WTC11 (cell line): ENCODE measurements at regions not wholly inside any gene's neighbourhood (a gene's known extent, or its start where the extent isn't known, plus 50 kb on each side); places are given as distances from the start of the nearest gene placed in this dataset.

Experiments
- ATAC-seq: fragments of 200-7000 bp; cut with Tn5 transposase; 2 replicates; pipeline ENCODE4 v1.10.0; 2021; ENCODE audit warnings: mild to moderate bottlenecking, moderate library complexity
- CTCF ChIA-PET: fragments of 300-600 bp; sonication (Branson Sonifier 250); formaldehyde crosslinking; loops from one replicate; lab custom pipeline; 2021; ENCODE audit warnings: antibody characterized with exemption; lab: Charles Lee
- POLR2A ChIA-PET: fragments of 350-600 bp; sonication (Branson Sonifier 250); formaldehyde crosslinking; loops from one replicate; lab custom pipeline; 2021; ENCODE audit warnings: antibody characterized with exemption; lab: Charles Lee
- DNase-seq: peaks from one replicate; pipeline ENCODE4 v3.0.0; 2021; ENCODE audit warnings: low spot score
- H3K27ac Mint-ChIP-seq: 2 replicates; pipeline ENCODE4 v1.8.0; 2021; ENCODE audit warnings: mixed read lengths
- H3K27me3 Mint-ChIP-seq: 2 replicates; pipeline ENCODE4 v1.8.0; 2021; ENCODE audit warnings: low read depth, mild to moderate bottlenecking, moderate library complexity, mixed read lengths
- H3K36me3 Mint-ChIP-seq: 2 replicates; pipeline ENCODE4 v1.8.0; 2021; ENCODE audit warnings: mixed read lengths
- H3K4me1 Mint-ChIP-seq: 2 replicates; pipeline ENCODE4 v1.8.0; 2022; ENCODE audit warnings: mixed read lengths
- H3K4me3 Mint-ChIP-seq: 2 replicates; pipeline ENCODE4 v1.8.0; 2021; ENCODE audit warnings: mild to moderate bottlenecking, moderate library complexity, mixed read lengths
- H3K9me3 Mint-ChIP-seq: 2 replicates; pipeline ENCODE4 v1.8.0; 2021; ENCODE audit warnings: mixed read lengths
- CBFB ChIP-seq: sonication (generic); formaldehyde crosslinking; IDR thresholded peaks from 2 replicates; pipeline ENCODE4 v1.8.1; 2022; ENCODE audit warnings: mild to moderate bottlenecking, low read depth, missing genetic modification reagents
- ESRRA ChIP-seq: sonication (generic); formaldehyde crosslinking; IDR thresholded peaks from 2 replicates; pipeline ENCODE4 v1.8.1; 2022; ENCODE audit warnings: mild to moderate bottlenecking, missing genetic modification reagents, borderline replicate concordance
- ETV6 ChIP-seq: sonication (generic); formaldehyde crosslinking; IDR thresholded peaks from 2 replicates; pipeline ENCODE4 v1.8.1; 2022; ENCODE audit warnings: mild to moderate bottlenecking, missing genetic modification reagents
- FOXP1 ChIP-seq: sonication (generic); formaldehyde crosslinking; IDR thresholded peaks from 2 replicates; pipeline ENCODE4 v1.8.0; 2022; ENCODE audit warnings: missing genetic modification reagents, mild to moderate bottlenecking, moderate library complexity, borderline replicate concordance
- HMGA2 ChIP-seq: fragments of 250-450 bp; sonication (Bioruptor Pico); IDR thresholded peaks from 2 replicates; pipeline ENCODE4 v1.4.0; 2021; ENCODE audit warnings: mild to moderate bottlenecking, moderate library complexity
- JUN ChIP-seq: sonication (generic); formaldehyde crosslinking; IDR thresholded peaks from 2 replicates; pipeline ENCODE4 v1.8.0; 2023; ENCODE audit warnings: mild to moderate bottlenecking, missing genetic modification reagents
- KAT7 ChIP-seq: sonication (generic); formaldehyde crosslinking; IDR thresholded peaks from 2 replicates; pipeline ENCODE4 v1.8.1; 2023; ENCODE audit warnings: missing genetic modification reagents, mild to moderate bottlenecking, borderline replicate concordance
- MYBL2 ChIP-seq: sonication (generic); formaldehyde crosslinking; IDR thresholded peaks from 2 replicates; pipeline ENCODE4 v1.8.1; 2023; ENCODE audit warnings: mild to moderate bottlenecking, moderate library complexity, missing genetic modification reagents
- NFE2L1 ChIP-seq: sonication (generic); formaldehyde crosslinking; IDR thresholded peaks from 2 replicates; pipeline ENCODE4 v1.8.1; 2023; ENCODE audit warnings: missing genetic modification reagents
- NR1H2 ChIP-seq: sonication (generic); formaldehyde crosslinking; IDR thresholded peaks from 2 replicates; pipeline ENCODE4 v1.9.0; 2021; ENCODE audit warnings: mild to moderate bottlenecking, moderate library complexity, missing genetic modification reagents
- NR3C1 ChIP-seq: sonication (generic); formaldehyde crosslinking; conservative IDR thresholded peaks from 2 replicates; pipeline ENCODE4 v1.8.1; 2023; ENCODE audit warnings: low read depth, mild to moderate bottlenecking, missing genetic modification reagents
- TEAD1 ChIP-seq: sonication (generic); formaldehyde crosslinking; IDR thresholded peaks from 2 replicates; pipeline ENCODE4 v1.8.0; 2022; ENCODE audit warnings: mild to moderate bottlenecking, missing genetic modification reagents
- ZBTB21 ChIP-seq: sonication (generic); formaldehyde crosslinking; IDR thresholded peaks from 2 replicates; pipeline ENCODE4 v1.8.1; 2023; ENCODE audit warnings: mild to moderate bottlenecking, missing genetic modification reagents, borderline replicate concordance
- ZNF121 ChIP-seq: sonication (generic); formaldehyde crosslinking; IDR thresholded peaks from 2 replicates; pipeline ENCODE4 v1.8.0; 2023; ENCODE audit warnings: missing genetic modification reagents
- ZNF219 ChIP-seq: sonication (generic); formaldehyde crosslinking; IDR thresholded peaks from 2 replicates; pipeline ENCODE4 v1.8.0; 2023; ENCODE audit warnings: missing genetic modification reagents, mild to moderate bottlenecking, borderline replicate concordance
- ZNF263 ChIP-seq: sonication (generic); formaldehyde crosslinking; IDR thresholded peaks from 2 replicates; pipeline ENCODE4 v1.8.1; 2022; ENCODE audit warnings: low read depth, mild to moderate bottlenecking, moderate library complexity, missing genetic modification reagents
- ZNF396 ChIP-seq: fragments of 250-450 bp; sonication (Bioruptor Pico); IDR thresholded peaks from 2 replicates; pipeline ENCODE4 v1.8.0; 2021; ENCODE audit warnings: mild to moderate bottlenecking, moderate library complexity, borderline replicate concordance
- ZNF671 ChIP-seq: fragments of 250-450 bp; sonication (Bioruptor Pico); IDR thresholded peaks from 2 replicates; pipeline ENCODE4 v1.8.0; 2021; ENCODE audit warnings: mild to moderate bottlenecking
- TF ChIP-seq, protein P1 (sequence below): fragments of 250-450 bp; sonication (Bioruptor Pico); IDR thresholded peaks from 2 replicates; pipeline ENCODE4 v2.1.2; 2022; ENCODE audit warnings: mild to moderate bottlenecking, moderate library complexity
- TF ChIP-seq, protein P2 (sequence below): sonication (generic); formaldehyde crosslinking; IDR thresholded peaks from 2 replicates; pipeline ENCODE4 v1.8.1; 2022; ENCODE audit warnings: mild to moderate bottlenecking, moderate library complexity, missing genetic modification reagents
- TF ChIP-seq, protein P3 (sequence below): sonication (generic); formaldehyde crosslinking; IDR thresholded peaks from 2 replicates; pipeline ENCODE4 v1.8.1; 2023; ENCODE audit warnings: mild to moderate bottlenecking, missing genetic modification reagents, moderate library complexity
- TF ChIP-seq, protein P4 (sequence below): fragments of 250-450 bp; sonication (Bioruptor Pico); IDR thresholded peaks from 2 replicates; pipeline ENCODE4 v1.9.0; 2021; ENCODE audit warnings: moderate library complexity, mild to moderate bottlenecking, inconsistent platforms, borderline replicate concordance
- TF ChIP-seq, protein P5 (sequence below): sonication (generic); formaldehyde crosslinking; IDR thresholded peaks from 2 replicates; pipeline ENCODE4 v1.8.1; 2023; ENCODE audit warnings: mild to moderate bottlenecking, moderate library complexity, missing genetic modification reagents
- TF ChIP-seq, protein P6 (sequence below): sonication (generic); formaldehyde crosslinking; IDR thresholded peaks from 2 replicates; pipeline ENCODE4 v1.8.0; 2023; ENCODE audit warnings: missing genetic modification reagents, mild to moderate bottlenecking, borderline replicate concordance
- TF ChIP-seq, protein P7 (sequence below): sonication (generic); formaldehyde crosslinking; IDR thresholded peaks from 2 replicates; pipeline ENCODE4 v1.8.0; 2022; ENCODE audit warnings: mild to moderate bottlenecking, missing genetic modification reagents

DNA sequence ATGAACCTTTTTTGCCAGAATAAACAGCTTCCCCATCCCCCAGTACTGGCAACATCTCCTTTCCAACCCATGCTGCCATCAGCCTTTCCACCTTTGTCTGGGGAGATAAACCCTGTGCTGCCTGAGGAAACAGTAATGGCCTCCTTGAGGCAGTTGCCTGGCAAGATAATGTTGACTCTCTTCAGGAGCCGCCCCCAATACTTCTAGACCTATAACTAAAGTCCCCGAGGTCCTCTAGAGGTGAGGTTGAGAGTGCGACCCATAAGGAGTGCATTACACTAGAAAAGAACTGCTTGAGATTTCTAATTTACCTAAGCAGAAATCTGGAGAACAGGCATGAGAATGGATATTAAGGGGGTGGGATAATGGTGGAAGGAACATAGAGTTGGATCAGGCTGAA is 963.2 kb upstream of the PCDH7 start (continued):
- TF ChIP-seq ESRRA (CRISPR knock-in tag) (no peak), ZNF671 (CRISPR knock-in tag) (no peak), KAT7 (CRISPR knock-in tag) (no peak)
- TF ChIP-seq, protein P1, sequence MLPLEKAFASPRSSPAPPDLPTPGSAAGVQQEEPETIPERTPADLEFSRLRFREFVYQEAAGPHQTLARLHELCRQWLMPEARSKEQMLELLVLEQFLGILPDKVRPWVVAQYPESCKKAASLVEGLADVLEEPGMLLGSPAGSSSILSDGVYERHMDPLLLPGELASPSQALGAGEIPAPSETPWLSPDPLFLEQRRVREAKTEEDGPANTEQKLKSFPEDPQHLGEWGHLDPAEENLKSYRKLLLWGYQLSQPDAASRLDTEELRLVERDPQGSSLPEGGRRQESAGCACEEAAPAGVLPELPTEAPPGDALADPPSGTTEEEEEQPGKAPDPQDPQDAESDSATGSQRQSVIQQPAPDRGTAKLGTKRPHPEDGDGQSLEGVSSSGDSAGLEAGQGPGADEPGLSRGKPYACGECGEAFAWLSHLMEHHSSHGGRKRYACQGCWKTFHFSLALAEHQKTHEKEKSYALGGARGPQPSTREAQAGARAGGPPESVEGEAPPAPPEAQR (CRISPR knock-in tag) = no peak

DNA sequence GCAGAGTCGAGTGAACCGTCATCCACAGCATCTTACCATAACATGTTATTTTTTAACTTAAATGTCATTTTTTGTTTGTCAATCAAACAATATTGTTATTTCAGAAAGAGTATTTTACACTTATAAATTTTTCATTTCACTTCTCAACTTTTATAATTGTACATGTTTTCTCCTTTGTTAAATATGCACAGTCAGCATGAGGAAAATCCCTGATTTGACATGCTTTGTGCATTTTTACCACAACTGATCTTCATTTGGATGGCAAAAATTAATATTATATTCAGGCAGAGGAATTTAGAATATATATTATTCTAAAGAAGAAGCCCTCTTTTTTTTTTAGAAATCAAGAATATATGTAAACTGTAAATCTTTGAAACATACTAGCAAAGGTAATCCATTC is 958.0 kb upstream of the PCDH7 start:
- Mint-ChIP-seq H3K27ac (no peak overlapping the region), H3K9me3 (no peaks in the 10 kb centered on the region), H3K4me1 (no peaks in the 10 kb centered on the region), H3K27me3 (no peaks in the 10 kb centered on the region), H3K4me3 (no peak overlapping the region), H3K36me3 (no peaks in the 10 kb centered on the region)
- CTCF ChIA-PET = no interaction called here
- DNase-seq = no peak
- TF ChIP-seq TEAD1 = no peak
- no peak for TF ChIP-seq NR1H2 (CRISPR knock-in tag)
- no peak for TF ChIP-seq ZNF396 (CRISPR knock-in tag)
- TF ChIP-seq, protein P2, sequence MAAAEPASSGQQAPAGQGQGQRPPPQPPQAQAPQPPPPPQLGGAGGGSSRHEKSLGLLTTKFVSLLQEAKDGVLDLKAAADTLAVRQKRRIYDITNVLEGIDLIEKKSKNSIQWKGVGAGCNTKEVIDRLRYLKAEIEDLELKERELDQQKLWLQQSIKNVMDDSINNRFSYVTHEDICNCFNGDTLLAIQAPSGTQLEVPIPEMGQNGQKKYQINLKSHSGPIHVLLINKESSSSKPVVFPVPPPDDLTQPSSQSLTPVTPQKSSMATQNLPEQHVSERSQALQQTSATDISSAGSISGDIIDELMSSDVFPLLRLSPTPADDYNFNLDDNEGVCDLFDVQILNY = no peak
- TF ChIP-seq CBFB = no peak
- TF ChIP-seq, protein P3, sequence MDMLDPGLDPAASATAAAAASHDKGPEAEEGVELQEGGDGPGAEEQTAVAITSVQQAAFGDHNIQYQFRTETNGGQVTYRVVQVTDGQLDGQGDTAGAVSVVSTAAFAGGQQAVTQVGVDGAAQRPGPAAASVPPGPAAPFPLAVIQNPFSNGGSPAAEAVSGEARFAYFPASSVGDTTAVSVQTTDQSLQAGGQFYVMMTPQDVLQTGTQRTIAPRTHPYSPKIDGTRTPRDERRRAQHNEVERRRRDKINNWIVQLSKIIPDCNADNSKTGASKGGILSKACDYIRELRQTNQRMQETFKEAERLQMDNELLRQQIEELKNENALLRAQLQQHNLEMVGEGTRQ (CRISPR knock-in tag) = no peak
- TF ChIP-seq FOXP1 (CRISPR knock-in tag) = no peak
- POLR2A ChIA-PET = no interaction called here
- ATAC-seq = no peak

DNA sequence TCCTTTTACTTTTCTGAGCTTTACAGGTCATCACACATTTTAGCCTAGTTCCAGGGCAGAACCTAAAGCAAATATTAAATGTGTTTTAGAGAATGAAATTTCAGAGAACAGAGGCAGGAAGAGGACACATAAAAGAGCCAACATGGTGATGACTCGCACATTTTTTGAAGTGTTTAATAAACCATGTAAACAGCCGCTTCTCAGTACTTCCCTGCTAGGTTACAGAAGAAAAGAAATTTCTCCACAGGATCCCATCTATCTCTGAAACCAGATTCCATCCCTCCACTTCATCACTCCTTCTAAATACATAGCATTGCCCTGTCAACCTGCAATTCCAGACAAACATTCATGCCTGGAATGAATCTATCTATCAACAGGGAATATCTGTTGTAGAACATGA is 949.5 kb upstream of the PCDH7 start:
- ChIA-PET POLR2A (no interaction called here), CTCF (no interaction called here)
- H3K27me3 Mint-ChIP-seq = no peaks in the 10 kb centered on the region
- H3K4me1 Mint-ChIP-seq = peaks cover 5% of the 10 kb centered on the region; the same call in 1 of the 2 replicates
- H3K27ac Mint-ChIP-seq = no peak overlapping the region
- ATAC-seq (no peak), DNase-seq (no peak)
- H3K9me3 Mint-ChIP-seq = peaks cover 10% of the 10 kb centered on the region
- H3K36me3 Mint-ChIP-seq = no peaks in the 10 kb centered on the region
- no peak overlapping the region for H3K4me3 Mint-ChIP-seq
- TF ChIP-seq JUN = no peak
- TF ChIP-seq ZNF121 = no peak
- TF ChIP-seq, protein P4, sequence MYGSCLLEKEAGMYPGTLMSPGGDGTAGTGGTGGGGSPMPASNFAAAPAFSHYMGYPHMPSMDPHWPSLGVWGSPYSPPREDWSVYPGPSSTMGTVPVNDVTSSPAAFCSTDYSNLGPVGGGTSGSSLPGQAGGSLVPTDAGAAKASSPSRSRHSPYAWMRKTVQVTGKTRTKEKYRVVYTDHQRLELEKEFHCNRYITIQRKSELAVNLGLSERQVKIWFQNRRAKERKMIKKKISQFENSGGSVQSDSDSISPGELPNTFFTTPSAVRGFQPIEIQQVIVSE = no peak
- TF ChIP-seq ZBTB21 (CRISPR knock-in tag) = no peak
- no peak for TF ChIP-seq NFE2L1
- no peak for TF ChIP-seq ZNF263
- no peak for TF ChIP-seq ZNF219
- TF ChIP-seq, protein P5, sequence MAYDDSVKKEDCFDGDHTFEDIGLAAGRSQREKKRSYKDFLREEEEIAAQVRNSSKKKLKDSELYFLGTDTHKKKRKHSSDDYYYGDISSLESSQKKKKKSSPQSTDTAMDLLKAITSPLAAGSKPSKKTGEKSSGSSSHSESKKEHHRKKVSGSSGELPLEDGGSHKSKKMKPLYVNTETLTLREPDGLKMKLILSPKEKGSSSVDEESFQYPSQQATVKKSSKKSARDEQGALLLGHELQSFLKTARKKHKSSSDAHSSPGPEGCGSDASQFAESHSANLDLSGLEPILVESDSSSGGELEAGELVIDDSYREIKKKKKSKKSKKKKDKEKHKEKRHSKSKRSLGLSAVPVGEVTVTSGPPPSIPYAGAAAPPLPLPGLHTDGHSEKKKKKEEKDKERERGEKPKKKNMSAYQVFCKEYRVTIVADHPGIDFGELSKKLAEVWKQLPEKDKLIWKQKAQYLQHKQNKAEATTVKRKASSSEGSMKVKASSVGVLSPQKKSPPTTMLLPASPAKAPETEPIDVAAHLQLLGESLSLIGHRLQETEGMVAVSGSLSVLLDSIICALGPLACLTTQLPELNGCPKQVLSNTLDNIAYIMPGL (CRISPR knock-in tag) = no peak
- TF ChIP-seq HMGA2 (CRISPR knock-in tag) = no peak
- no peak for TF ChIP-seq ETV6 (CRISPR knock-in tag)
- TF ChIP-seq NR3C1 = no peak
- no peak for TF ChIP-seq MYBL2 (CRISPR knock-in tag)
- TF ChIP-seq, protein P6, sequence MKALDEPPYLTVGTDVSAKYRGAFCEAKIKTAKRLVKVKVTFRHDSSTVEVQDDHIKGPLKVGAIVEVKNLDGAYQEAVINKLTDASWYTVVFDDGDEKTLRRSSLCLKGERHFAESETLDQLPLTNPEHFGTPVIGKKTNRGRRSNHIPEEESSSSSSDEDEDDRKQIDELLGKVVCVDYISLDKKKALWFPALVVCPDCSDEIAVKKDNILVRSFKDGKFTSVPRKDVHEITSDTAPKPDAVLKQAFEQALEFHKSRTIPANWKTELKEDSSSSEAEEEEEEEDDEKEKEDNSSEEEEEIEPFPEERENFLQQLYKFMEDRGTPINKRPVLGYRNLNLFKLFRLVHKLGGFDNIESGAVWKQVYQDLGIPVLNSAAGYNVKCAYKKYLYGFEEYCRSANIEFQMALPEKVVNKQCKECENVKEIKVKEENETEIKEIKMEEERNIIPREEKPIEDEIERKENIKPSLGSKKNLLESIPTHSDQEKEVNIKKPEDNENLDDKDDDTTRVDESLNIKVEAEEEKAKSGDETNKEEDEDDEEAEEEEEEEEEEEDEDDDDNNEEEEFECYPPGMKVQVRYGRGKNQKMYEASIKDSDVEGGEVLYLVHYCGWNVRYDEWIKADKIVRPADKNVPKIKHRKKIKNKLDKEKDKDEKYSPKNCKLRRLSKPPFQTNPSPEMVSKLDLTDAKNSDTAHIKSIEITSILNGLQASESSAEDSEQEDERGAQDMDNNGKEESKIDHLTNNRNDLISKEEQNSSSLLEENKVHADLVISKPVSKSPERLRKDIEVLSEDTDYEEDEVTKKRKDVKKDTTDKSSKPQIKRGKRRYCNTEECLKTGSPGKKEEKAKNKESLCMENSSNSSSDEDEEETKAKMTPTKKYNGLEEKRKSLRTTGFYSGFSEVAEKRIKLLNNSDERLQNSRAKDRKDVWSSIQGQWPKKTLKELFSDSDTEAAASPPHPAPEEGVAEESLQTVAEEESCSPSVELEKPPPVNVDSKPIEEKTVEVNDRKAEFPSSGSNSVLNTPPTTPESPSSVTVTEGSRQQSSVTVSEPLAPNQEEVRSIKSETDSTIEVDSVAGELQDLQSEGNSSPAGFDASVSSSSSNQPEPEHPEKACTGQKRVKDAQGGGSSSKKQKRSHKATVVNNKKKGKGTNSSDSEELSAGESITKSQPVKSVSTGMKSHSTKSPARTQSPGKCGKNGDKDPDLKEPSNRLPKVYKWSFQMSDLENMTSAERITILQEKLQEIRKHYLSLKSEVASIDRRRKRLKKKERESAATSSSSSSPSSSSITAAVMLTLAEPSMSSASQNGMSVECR (CRISPR knock-in tag) = no peak
- no peak for TF ChIP-seq NR1H2 (CRISPR knock-in tag)
- TF ChIP-seq, protein P7, sequence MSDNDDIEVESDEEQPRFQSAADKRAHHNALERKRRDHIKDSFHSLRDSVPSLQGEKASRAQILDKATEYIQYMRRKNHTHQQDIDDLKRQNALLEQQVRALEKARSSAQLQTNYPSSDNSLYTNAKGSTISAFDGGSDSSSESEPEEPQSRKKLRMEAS (CRISPR knock-in tag) = no peak
